ENCODE measurements at regions not wholly inside any gene's neighbourhood (a gene's known extent, or its start where the extent isn't known, plus 50 kb on each side); places are given as distances from the start of the nearest gene placed in this dataset.

DNA sequence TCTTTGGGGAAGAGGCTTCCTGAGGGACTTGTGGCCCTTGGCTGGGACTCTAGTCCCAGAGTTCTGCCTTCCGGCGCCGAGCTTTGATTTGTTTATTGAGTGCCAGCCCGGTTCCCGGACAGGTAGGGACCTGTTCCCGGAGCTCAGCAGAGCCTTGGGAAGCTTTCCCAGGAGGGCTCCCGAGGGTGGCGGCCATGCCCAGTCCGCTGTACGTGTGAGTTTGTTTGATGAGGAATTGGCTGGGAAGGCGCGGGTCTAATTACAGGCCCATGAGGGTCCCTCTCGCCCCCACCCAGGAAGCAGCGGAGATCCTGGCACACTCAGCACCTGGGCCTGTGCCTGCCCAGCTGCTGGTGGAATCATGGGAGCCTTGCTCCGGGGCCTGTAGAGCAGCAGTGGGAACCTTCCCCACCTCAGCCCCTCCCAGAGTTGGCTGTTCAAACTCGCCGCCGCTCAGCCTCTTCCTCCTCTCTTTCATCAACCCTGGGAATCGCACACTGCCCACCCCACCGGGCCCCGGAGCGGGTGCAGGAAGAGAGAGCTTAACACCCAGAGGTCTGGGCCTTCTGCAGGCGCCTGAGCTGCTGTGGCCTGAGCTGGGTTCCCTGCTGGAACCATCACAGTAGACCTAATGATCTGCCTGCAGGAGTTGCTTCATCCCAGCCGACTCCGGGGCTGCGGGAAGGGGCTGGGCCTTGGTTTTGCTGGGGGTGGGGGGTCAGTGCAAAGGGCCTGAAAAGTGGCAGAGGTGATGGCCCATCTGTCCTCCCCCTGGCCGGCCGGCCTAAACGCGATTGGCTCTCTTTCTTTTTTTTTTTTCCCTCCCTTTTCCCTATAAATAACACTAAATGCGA, 313.7 kb downstream of the SEC14L1 start:
- TF ChIP-seq EZH2 (conservative IDR thresholded peaks at IDR 0.05; ENCODE audit: low read depth, low read length): no peak
- TF ChIP-seq ZC3H4 (CRISPR knock-in tag; IDR thresholded peaks at IDR 0.05; ENCODE audit: borderline replicate concordance): no peak
- TF ChIP-seq, protein P1, sequence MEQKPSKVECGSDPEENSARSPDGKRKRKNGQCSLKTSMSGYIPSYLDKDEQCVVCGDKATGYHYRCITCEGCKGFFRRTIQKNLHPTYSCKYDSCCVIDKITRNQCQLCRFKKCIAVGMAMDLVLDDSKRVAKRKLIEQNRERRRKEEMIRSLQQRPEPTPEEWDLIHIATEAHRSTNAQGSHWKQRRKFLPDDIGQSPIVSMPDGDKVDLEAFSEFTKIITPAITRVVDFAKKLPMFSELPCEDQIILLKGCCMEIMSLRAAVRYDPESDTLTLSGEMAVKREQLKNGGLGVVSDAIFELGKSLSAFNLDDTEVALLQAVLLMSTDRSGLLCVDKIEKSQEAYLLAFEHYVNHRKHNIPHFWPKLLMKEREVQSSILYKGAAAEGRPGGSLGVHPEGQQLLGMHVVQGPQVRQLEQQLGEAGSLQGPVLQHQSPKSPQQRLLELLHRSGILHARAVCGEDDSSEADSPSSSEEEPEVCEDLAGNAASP (CRISPR knock-in tag; IDR thresholded peaks at IDR 0.05; ENCODE audit: borderline replicate concordance): no peak
- 0 out of 4 replicates have a peak, but pooled peaks of 1 of the 2 experiments have one; percentile 33 for TF ChIP-seq POLR2A (IDR thresholded peaks at IDR 0.05; ENCODE audit: insufficient read depth in 1 of 2, low read depth in 2 of 2, low read length in 2 of 2)
- TF ChIP-seq, protein P2, sequence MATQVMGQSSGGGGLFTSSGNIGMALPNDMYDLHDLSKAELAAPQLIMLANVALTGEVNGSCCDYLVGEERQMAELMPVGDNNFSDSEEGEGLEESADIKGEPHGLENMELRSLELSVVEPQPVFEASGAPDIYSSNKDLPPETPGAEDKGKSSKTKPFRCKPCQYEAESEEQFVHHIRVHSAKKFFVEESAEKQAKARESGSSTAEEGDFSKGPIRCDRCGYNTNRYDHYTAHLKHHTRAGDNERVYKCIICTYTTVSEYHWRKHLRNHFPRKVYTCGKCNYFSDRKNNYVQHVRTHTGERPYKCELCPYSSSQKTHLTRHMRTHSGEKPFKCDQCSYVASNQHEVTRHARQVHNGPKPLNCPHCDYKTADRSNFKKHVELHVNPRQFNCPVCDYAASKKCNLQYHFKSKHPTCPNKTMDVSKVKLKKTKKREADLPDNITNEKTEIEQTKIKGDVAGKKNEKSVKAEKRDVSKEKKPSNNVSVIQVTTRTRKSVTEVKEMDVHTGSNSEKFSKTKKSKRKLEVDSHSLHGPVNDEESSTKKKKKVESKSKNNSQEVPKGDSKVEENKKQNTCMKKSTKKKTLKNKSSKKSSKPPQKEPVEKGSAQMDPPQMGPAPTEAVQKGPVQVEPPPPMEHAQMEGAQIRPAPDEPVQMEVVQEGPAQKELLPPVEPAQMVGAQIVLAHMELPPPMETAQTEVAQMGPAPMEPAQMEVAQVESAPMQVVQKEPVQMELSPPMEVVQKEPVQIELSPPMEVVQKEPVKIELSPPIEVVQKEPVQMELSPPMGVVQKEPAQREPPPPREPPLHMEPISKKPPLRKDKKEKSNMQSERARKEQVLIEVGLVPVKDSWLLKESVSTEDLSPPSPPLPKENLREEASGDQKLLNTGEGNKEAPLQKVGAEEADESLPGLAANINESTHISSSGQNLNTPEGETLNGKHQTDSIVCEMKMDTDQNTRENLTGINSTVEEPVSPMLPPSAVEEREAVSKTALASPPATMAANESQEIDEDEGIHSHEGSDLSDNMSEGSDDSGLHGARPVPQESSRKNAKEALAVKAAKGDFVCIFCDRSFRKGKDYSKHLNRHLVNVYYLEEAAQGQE (IDR thresholded peaks at IDR 0.05; ENCODE audit: borderline replicate concordance in 1 of 2, low read depth in 1 of 2, low read length in 2 of 2): no peak
- TF ChIP-seq, protein P3, sequence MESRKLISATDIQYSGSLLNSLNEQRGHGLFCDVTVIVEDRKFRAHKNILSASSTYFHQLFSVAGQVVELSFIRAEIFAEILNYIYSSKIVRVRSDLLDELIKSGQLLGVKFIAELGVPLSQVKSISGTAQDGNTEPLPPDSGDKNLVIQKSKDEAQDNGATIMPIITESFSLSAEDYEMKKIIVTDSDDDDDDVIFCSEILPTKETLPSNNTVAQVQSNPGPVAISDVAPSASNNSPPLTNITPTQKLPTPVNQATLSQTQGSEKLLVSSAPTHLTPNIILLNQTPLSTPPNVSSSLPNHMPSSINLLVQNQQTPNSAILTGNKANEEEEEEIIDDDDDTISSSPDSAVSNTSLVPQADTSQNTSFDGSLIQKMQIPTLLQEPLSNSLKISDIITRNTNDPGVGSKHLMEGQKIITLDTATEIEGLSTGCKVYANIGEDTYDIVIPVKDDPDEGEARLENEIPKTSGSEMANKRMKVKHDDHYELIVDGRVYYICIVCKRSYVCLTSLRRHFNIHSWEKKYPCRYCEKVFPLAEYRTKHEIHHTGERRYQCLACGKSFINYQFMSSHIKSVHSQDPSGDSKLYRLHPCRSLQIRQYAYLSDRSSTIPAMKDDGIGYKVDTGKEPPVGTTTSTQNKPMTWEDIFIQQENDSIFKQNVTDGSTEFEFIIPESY (CRISPR knock-in tag; IDR thresholded peaks at IDR 0.05): no peak
- TF ChIP-seq JUN (CRISPR knock-in tag; IDR thresholded peaks at IDR 0.05): no peak
- peak; percentile 48; the same call in 1 of the 2 replicates for TF ChIP-seq ZFP1 (CRISPR knock-in tag; IDR thresholded peaks at IDR 0.05)
- TF ChIP-seq MYC (CRISPR knock-in tag; IDR thresholded peaks at IDR 0.05; ENCODE audit: borderline replicate concordance): 0 out of 2 replicates have a peak, but pooled peaks have one; percentile 30

Data from HepG2 (cell line).